Panc1 (cell line): ENCODE measurements at regions not wholly inside any gene's neighbourhood (a gene's known extent, or its start where the extent isn't known, plus 50 kb on each side); places are given as distances from the start of the nearest gene placed in this dataset.
"Not testable (repeated sequence)": the region's sequence is repeated elsewhere in the genome, so short reads cannot be mapped to it uniquely, and the experiment has no call there.

Experiments
- ATAC-seq: fragments of 200-7000 bp; cut with Tn5 transposase; 2 replicates; pipeline ENCODE4 v1.9.1; 2020; ENCODE audit warnings: mild to moderate bottlenecking, moderate library complexity
- BruUV-seq: library from RNA; stranded (reverse); fragments of 400-500 nt; replicated peaks from 2 replicates; lab custom pipeline; 2021; lab: Mats Ljungman, UMichigan
- CTCF ChIA-PET: fragments of 300-600 bp; sonication (Branson Sonifier 250); formaldehyde crosslinking; loops from one replicate; lab custom pipeline; 2022; ENCODE audit warnings: antibody characterized with exemption; lab: Charles Lee
- POLR2A ChIA-PET: fragments of 300-600 bp; sonication (Branson Sonifier 250); formaldehyde crosslinking; loops from one replicate; lab custom pipeline; 2022; ENCODE audit warnings: antibody characterized with exemption; lab: Charles Lee
- DNase-seq: peaks from one replicate; pipeline ENCODE4 v3.0.0-alpha.2; 2010; ENCODE audit warnings: low read depth, low spot score
- H3K27ac ChIP-seq: 2 replicates; pipeline ENCODE4 v1.5.1; 2011; ENCODE audit warnings: mild to moderate bottlenecking, low read length, inconsistent platforms
- H3K27me3 ChIP-seq: fragments of 200-500 bp; sonication (Bioruptor generic); 2 replicates; pipeline ENCODE4 v1.6.0; 2014; ENCODE audit warnings: low read length, inconsistent platforms; ENCODE audit not compliant: control insufficient read depth, insufficient read depth
- H3K36me3 ChIP-seq: fragments of 200-500 bp; sonication (Bioruptor generic); 2 replicates; pipeline ENCODE4 v1.5.1; 2014; ENCODE audit warnings: inconsistent platforms, mild to moderate bottlenecking, low read length, moderate library complexity; ENCODE audit not compliant: control insufficient read depth, insufficient read depth
- H3K4me1 ChIP-seq: 2 replicates; pipeline ENCODE4 v1.5.1; 2011; ENCODE audit warnings: inconsistent platforms, mild to moderate bottlenecking, low read length, moderate library complexity; ENCODE audit not compliant: control insufficient read depth, insufficient read depth
- H3K4me3 ChIP-seq, 2 experiments: 2 replicates each; pipeline ENCODE4 v1.5.1; 2011 to 2012; ENCODE audit warnings: low read depth in 2 of 2, low read length in 2 of 2, mild to moderate bottlenecking in 2 of 2, inconsistent platforms in 1 of 2, moderate library complexity in 1 of 2
- H3K9me3 ChIP-seq: fragments of 200-500 bp; sonication (Bioruptor generic); 2 replicates; pipeline ENCODE4 v1.5.1; 2014; ENCODE audit warnings: low read depth, mild to moderate bottlenecking, inconsistent platforms, low read length, moderate library complexity; ENCODE audit not compliant: control insufficient read depth, insufficient read depth
- POLR2AphosphoS5 ChIP-seq: IDR thresholded peaks from 2 replicates; pipeline ENCODE4 v1.6.1; 2012; ENCODE audit warnings: mild to moderate bottlenecking, low read depth, low read length, moderate library complexity
- SIN3A ChIP-seq: IDR thresholded peaks from 2 replicates; pipeline ENCODE4 v1.6.1; 2012; ENCODE audit warnings: low read depth, mild to moderate bottlenecking, low read length, moderate library complexity, borderline replicate concordance; ENCODE audit not compliant: insufficient read depth
- TCF7L2 ChIP-seq: IDR thresholded peaks from 2 replicates; pipeline ENCODE4 v1.6.1; 2011; ENCODE audit warnings: mild to moderate bottlenecking, low read depth, low read length, inconsistent platforms
- in situ Hi-C: cut with HindIII; loops from 2 replicates; pipeline ENCODE4 v1.10.0; 2016; ENCODE audit warnings: low sequenced_read_pairs, low pct_unique_long_range_greater_than_20kb
- intact Hi-C: fragments of 100-400 bp; cut with micrococcal nuclease; formaldehyde crosslinking; loops from one replicate; pipeline ENCODE4 v1.10.0; 2022; ENCODE audit not compliant: unreplicated experiment
- TF ChIP-seq, protein P1 (sequence below), 2 experiments: IDR thresholded peaks; 2 replicates each; pipeline ENCODE4 v1.6.1; 2011 to 2012; ENCODE audit warnings: low read depth in 2 of 2, control low read depth in 1 of 2, low read length in 1 of 2, mild to moderate bottlenecking in 1 of 2, moderate library complexity in 1 of 2; ENCODE audit not compliant: insufficient read depth in 1 of 2
- TF ChIP-seq, protein P2 (sequence below): fragments of 450-650 bp; IDR thresholded peaks from 2 replicates; pipeline ENCODE4 v1.5.1; 2017; ENCODE audit warnings: mild to moderate bottlenecking

- DNase-seq = no peak
- Histone ChIP-seq H3K36me3 (no peaks in the 10 kb centered on the region), H3K4me1 (no peaks in the 10 kb centered on the region), H3K27ac (no peak overlapping the region), H3K9me3 (no peaks in the 10 kb centered on the region), H3K4me3 (no peak overlapping the region), H3K27me3 (no peaks in the 10 kb centered on the region)
- ATAC-seq = no peak
- intact Hi-C loops = no loop called here
- in situ Hi-C loops = no loop called here
- TF ChIP-seq, protein P1, sequence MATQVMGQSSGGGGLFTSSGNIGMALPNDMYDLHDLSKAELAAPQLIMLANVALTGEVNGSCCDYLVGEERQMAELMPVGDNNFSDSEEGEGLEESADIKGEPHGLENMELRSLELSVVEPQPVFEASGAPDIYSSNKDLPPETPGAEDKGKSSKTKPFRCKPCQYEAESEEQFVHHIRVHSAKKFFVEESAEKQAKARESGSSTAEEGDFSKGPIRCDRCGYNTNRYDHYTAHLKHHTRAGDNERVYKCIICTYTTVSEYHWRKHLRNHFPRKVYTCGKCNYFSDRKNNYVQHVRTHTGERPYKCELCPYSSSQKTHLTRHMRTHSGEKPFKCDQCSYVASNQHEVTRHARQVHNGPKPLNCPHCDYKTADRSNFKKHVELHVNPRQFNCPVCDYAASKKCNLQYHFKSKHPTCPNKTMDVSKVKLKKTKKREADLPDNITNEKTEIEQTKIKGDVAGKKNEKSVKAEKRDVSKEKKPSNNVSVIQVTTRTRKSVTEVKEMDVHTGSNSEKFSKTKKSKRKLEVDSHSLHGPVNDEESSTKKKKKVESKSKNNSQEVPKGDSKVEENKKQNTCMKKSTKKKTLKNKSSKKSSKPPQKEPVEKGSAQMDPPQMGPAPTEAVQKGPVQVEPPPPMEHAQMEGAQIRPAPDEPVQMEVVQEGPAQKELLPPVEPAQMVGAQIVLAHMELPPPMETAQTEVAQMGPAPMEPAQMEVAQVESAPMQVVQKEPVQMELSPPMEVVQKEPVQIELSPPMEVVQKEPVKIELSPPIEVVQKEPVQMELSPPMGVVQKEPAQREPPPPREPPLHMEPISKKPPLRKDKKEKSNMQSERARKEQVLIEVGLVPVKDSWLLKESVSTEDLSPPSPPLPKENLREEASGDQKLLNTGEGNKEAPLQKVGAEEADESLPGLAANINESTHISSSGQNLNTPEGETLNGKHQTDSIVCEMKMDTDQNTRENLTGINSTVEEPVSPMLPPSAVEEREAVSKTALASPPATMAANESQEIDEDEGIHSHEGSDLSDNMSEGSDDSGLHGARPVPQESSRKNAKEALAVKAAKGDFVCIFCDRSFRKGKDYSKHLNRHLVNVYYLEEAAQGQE (IDR thresholded peaks at IDR 0.05; ENCODE audit: insufficient read depth in 1 of 2, low read depth in 2 of 2, low read length in 1 of 2) = no peak
- TF ChIP-seq SIN3A = no peak
- TF ChIP-seq, protein P2, sequence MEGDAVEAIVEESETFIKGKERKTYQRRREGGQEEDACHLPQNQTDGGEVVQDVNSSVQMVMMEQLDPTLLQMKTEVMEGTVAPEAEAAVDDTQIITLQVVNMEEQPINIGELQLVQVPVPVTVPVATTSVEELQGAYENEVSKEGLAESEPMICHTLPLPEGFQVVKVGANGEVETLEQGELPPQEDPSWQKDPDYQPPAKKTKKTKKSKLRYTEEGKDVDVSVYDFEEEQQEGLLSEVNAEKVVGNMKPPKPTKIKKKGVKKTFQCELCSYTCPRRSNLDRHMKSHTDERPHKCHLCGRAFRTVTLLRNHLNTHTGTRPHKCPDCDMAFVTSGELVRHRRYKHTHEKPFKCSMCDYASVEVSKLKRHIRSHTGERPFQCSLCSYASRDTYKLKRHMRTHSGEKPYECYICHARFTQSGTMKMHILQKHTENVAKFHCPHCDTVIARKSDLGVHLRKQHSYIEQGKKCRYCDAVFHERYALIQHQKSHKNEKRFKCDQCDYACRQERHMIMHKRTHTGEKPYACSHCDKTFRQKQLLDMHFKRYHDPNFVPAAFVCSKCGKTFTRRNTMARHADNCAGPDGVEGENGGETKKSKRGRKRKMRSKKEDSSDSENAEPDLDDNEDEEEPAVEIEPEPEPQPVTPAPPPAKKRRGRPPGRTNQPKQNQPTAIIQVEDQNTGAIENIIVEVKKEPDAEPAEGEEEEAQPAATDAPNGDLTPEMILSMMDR = no peak
- no peak for TF ChIP-seq POLR2AphosphoS5
- no peak for TF ChIP-seq TCF7L2
- POLR2A ChIA-PET = no interaction called here
- CTCF ChIA-PET = no interaction called here
- no TSS peak for BruUV-seq
Observed at GRCh38 chr5:5838493-5838892, 416.0 kb downstream of the ICE1 start.

- DNase-seq, intact Hi-C loops, H3K27me3 ChIP-seq, H3K36me3 ChIP-seq, in situ Hi-C loops, BruUV-seq, H3K4me1 ChIP-seq, H3K4me3 ChIP-seq, H3K9me3 ChIP-seq, CTCF ChIA-PET, ATAC-seq, H3K27ac ChIP-seq, POLR2A ChIA-PET: not testable (repeated sequence)
Observed at GRCh38 chr5:5831622-5832021, 409.1 kb downstream of the ICE1 start.

- no peaks in the 10 kb centered on the region for H3K4me1 ChIP-seq
- no peaks in the 10 kb centered on the region for H3K9me3 ChIP-seq
- no peaks in the 10 kb centered on the region for H3K27me3 ChIP-seq
- ChIA-PET CTCF (no interaction called here), POLR2A (no interaction called here)
- intact Hi-C loops (no loop called here), in situ Hi-C loops (no loop called here)
- no peak overlapping the region for H3K4me3 ChIP-seq
- BruUV-seq = no TSS peak
- DNase-seq (no peak), ATAC-seq (no peak)
- H3K27ac ChIP-seq = no peak overlapping the region
- H3K36me3 ChIP-seq = no peaks in the 10 kb centered on the region
- TF ChIP-seq, protein P1 (IDR thresholded peaks at IDR 0.05; ENCODE audit: insufficient read depth in 1 of 2, low read depth in 2 of 2, low read length in 1 of 2) = no peak
- TF ChIP-seq SIN3A (no peak), POLR2AphosphoS5 (no peak), TCF7L2 (no peak)
- TF ChIP-seq, protein P2 = no peak
Observed at GRCh38 chr5:5828619-5829018, 406.1 kb downstream of the ICE1 start.
